Sigmoid colon (tissue), 4 donors: ENCODE measurements at regions not wholly inside any gene's neighbourhood (a gene's known extent, or its start where the extent isn't known, plus 50 kb on each side); places are given as distances from the start of the nearest gene placed in this dataset.

ENCODE experiments used
- EP300 ChIP-seq, 4 donors: sonication (generic); formaldehyde crosslinking; IDR thresholded peaks; one replicate each; pipeline ENCODE4 v1.6.1; 2017; ENCODE audit warnings: antibody characterized with exemption in 4 of 4
- POLR2A ChIP-seq, 2 donors: fragments of 450-650 bp; IDR thresholded peaks; one replicate each; pipeline ENCODE4 v1.6.1; 2016; ENCODE audit warnings: antibody characterized with exemption in 2 of 2, mild to moderate bottlenecking in 2 of 2, moderate library complexity in 2 of 2
- TF ChIP-seq, protein P1 (sequence below), 4 experiments: fragments of 450-650 bp in 3 of 4; fragments of 200-600 bp in 1 of 4; IDR thresholded peaks; one replicate each; pipeline ENCODE4 v1.5.1; 2016 to 2019; ENCODE audit warnings: antibody characterized with exemption in 4 of 4, mild to moderate bottlenecking in 3 of 4, moderate library complexity in 2 of 4

DNA sequence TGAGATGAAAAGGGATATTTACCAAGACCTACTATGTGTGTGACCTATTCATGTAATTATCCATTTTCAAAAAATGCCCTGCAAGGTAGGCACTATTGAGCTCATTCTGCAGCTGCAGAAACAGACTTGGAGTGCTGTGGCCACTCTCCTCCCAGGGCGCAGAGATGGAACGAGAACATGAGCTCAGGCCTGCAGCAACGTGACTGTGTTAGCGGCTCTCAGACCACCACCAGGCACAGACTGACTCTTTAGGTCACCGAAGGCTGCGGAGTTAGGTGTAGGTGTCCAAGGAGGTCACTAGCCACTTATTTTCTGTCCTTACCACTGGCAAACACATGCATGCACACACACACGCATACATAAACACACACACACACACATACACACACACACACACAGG is 271.4 kb upstream of the DIO3 start:
- TF ChIP-seq, protein P1, sequence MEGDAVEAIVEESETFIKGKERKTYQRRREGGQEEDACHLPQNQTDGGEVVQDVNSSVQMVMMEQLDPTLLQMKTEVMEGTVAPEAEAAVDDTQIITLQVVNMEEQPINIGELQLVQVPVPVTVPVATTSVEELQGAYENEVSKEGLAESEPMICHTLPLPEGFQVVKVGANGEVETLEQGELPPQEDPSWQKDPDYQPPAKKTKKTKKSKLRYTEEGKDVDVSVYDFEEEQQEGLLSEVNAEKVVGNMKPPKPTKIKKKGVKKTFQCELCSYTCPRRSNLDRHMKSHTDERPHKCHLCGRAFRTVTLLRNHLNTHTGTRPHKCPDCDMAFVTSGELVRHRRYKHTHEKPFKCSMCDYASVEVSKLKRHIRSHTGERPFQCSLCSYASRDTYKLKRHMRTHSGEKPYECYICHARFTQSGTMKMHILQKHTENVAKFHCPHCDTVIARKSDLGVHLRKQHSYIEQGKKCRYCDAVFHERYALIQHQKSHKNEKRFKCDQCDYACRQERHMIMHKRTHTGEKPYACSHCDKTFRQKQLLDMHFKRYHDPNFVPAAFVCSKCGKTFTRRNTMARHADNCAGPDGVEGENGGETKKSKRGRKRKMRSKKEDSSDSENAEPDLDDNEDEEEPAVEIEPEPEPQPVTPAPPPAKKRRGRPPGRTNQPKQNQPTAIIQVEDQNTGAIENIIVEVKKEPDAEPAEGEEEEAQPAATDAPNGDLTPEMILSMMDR (IDR thresholded peaks at IDR 0.05) = no peak
- no peak for TF ChIP-seq POLR2A (IDR thresholded peaks at IDR 0.05)
- TF ChIP-seq EP300 (IDR thresholded peaks at IDR 0.05) = no peak
